GM23338 (cell line): ENCODE measurements at regions not wholly inside any gene's neighbourhood (a gene's known extent, or its start where the extent isn't known, plus 50 kb on each side); places are given as distances from the start of the nearest gene placed in this dataset.

ENCODE experiments used
- ATAC-seq: fragments of 200-7000 bp; cut with Tn5 transposase; 3 replicates; pipeline ENCODE4 v1.9.1; 2020
- DNase-seq: peaks from one replicate; pipeline ENCODE4 v3.0.0-alpha.2; 2015; ENCODE audit warnings: low spot score
- H2AFZ ChIP-seq: fragments of 200-600 bp; sonication (generic); 2 replicates; pipeline ENCODE4 v1.8.0; 2016; ENCODE audit warnings: antibody characterized with exemption, mild to moderate bottlenecking, moderate library complexity
- H3F3A ChIP-seq: fragments of 200-600 bp; sonication (generic); replicated peaks from 2 replicates; pipeline ENCODE4 v1.8.0; 2017; ENCODE audit warnings: antibody characterized with exemption, mixed run types, low read depth
- H3K27ac ChIP-seq: fragments of 200-600 bp; sonication (generic); 2 replicates; pipeline ENCODE4 v1.6.1; 2016; ENCODE audit warnings: low read depth
- H3K27me3 ChIP-seq: fragments of 200-600 bp; sonication (generic); 2 replicates; pipeline ENCODE4 v1.8.0; 2016; ENCODE audit warnings: mild to moderate bottlenecking, mixed run types, moderate library complexity; ENCODE audit not compliant: insufficient read depth
- H3K36me3 ChIP-seq: fragments of 200-600 bp; sonication (generic); 2 replicates; pipeline ENCODE4 v1.8.0; 2016; ENCODE audit warnings: mild to moderate bottlenecking; ENCODE audit not compliant: insufficient read depth
- H3K4me1 ChIP-seq: fragments of 200-600 bp; sonication (generic); 2 replicates; pipeline ENCODE4 v1.8.0; 2016; ENCODE audit warnings: mild to moderate bottlenecking, moderate library complexity; ENCODE audit not compliant: insufficient read depth
- H3K4me2 ChIP-seq: fragments of 200-600 bp; sonication (generic); 2 replicates; pipeline ENCODE4 v1.7.1; 2017; ENCODE audit warnings: mixed run types
- H3K4me3 ChIP-seq: fragments of 200-600 bp; sonication (generic); 2 replicates; pipeline ENCODE4 v1.6.1; 2016; ENCODE audit warnings: mixed run types
- H3K79me2 ChIP-seq: fragments of 200-600 bp; sonication (generic); replicated peaks from 2 replicates; pipeline ENCODE4 v1.8.0; 2017; ENCODE audit warnings: mild to moderate bottlenecking; ENCODE audit not compliant: insufficient read depth
- H3K9me2 ChIP-seq: fragments of 200-600 bp; sonication (generic); 2 replicates; pipeline ENCODE4 v1.8.0; 2017; ENCODE audit not compliant: insufficient read depth
- H4K20me1 ChIP-seq: fragments of 200-600 bp; sonication (generic); replicated peaks from 2 replicates; pipeline ENCODE4 v1.8.0; 2017; ENCODE audit warnings: mild to moderate bottlenecking; ENCODE audit not compliant: insufficient read depth
- H3K27ac Mint-ChIP-seq: 2 replicates; pipeline ENCODE4 v1.8.0; 2020; ENCODE audit warnings: inconsistent platforms, mild to moderate bottlenecking, moderate library complexity, mixed read lengths
- H3K27me3 Mint-ChIP-seq: 3 replicates; pipeline ENCODE4 v1.8.0; 2022; ENCODE audit warnings: low read depth, mild to moderate bottlenecking, moderate library complexity, mixed read lengths, inconsistent platforms; ENCODE audit not compliant: insufficient read depth, poor library complexity
- H3K36me3 Mint-ChIP-seq: 3 replicates; pipeline ENCODE4 v1.8.0; 2021; ENCODE audit warnings: low read depth, mild to moderate bottlenecking, inconsistent platforms, moderate library complexity, mixed read lengths
- H3K4me1 Mint-ChIP-seq: 3 replicates; pipeline ENCODE4 v1.8.0; 2020; ENCODE audit warnings: mild to moderate bottlenecking, inconsistent platforms, mixed read lengths
- H3K4me3 Mint-ChIP-seq: 3 replicates; pipeline ENCODE4 v1.8.0; 2021; ENCODE audit warnings: moderate library complexity, mild to moderate bottlenecking, inconsistent platforms, mixed read lengths
- H3K9me3 Mint-ChIP-seq: 3 replicates; pipeline ENCODE4 v1.8.0; 2020; ENCODE audit warnings: moderate library complexity, mild to moderate bottlenecking, inconsistent platforms, mixed read lengths
- CREB1 ChIP-seq: fragments of 250-450 bp; sonication (Bioruptor Pico); IDR thresholded peaks from 2 replicates; pipeline ENCODE4 v1.5.0; 2020; ENCODE audit warnings: low read depth, mild to moderate bottlenecking, moderate library complexity
- EZH2 ChIP-seq: fragments of 200-600 bp; sonication (generic); IDR thresholded peaks from one replicate; pipeline ENCODE4 v1.8.0; 2017; ENCODE audit warnings: antibody characterized with exemption, mild to moderate bottlenecking, low read depth; ENCODE audit not compliant: unreplicated experiment
- EZH2phosphoT487 ChIP-seq: fragments of 200-600 bp; sonication (generic); IDR thresholded peaks from one replicate; pipeline ENCODE4 v1.8.1; 2018; ENCODE audit warnings: antibody characterized with exemption; ENCODE audit not compliant: unreplicated experiment
- JUNB ChIP-seq: IDR thresholded peaks from one replicate; pipeline ENCODE4 v1.6.1; 2016; ENCODE audit warnings: antibody characterized with exemption; ENCODE audit not compliant: unreplicated experiment
- NANOG ChIP-seq: IDR thresholded peaks from 2 replicates; pipeline ENCODE4 v1.6.1; 2016; ENCODE audit warnings: antibody characterized with exemption, borderline replicate concordance
- POLR2AphosphoS5 ChIP-seq: IDR thresholded peaks from 2 replicates; pipeline ENCODE4 v1.6.1; 2016; ENCODE audit warnings: antibody characterized with exemption, low read depth
- STAT1 ChIP-seq: IDR thresholded peaks from one replicate; pipeline ENCODE4 v1.6.1; 2016; ENCODE audit warnings: antibody characterized with exemption; ENCODE audit not compliant: unreplicated experiment
- ZNF114 ChIP-seq: fragments of 250-450 bp; sonication (Bioruptor Pico); IDR thresholded peaks from 2 replicates; pipeline ENCODE4 v1.5.0; 2020; ENCODE audit warnings: mild to moderate bottlenecking, moderate library complexity
- ZNF331 ChIP-seq: fragments of 250-450 bp; sonication (Bioruptor Pico); IDR thresholded peaks from 2 replicates; pipeline ENCODE4 v1.5.0; 2020; ENCODE audit warnings: low read depth, mild to moderate bottlenecking, moderate library complexity
- TF ChIP-seq, protein P1 (sequence below): IDR thresholded peaks from 2 replicates; pipeline ENCODE4 v1.6.1; 2016; ENCODE audit warnings: antibody characterized with exemption
- TF ChIP-seq, protein P2 (sequence below): fragments of 250-450 bp; sonication (Bioruptor Pico); IDR thresholded peaks from 2 replicates; pipeline ENCODE4 v1.5.0; 2020; ENCODE audit warnings: mild to moderate bottlenecking, moderate library complexity
- TF ChIP-seq, protein P3 (sequence below): IDR thresholded peaks from one replicate; pipeline ENCODE4 v1.6.1; 2018; ENCODE audit warnings: antibody characterized with exemption; ENCODE audit not compliant: unreplicated experiment
- TF ChIP-seq, protein P4 (sequence below), 2 experiments: fragments of 200-600 bp in 1 of 2; sonication (generic) in 1 of 2; conservative IDR thresholded peaks; 2 replicates each; pipeline versions ENCODE4 v1.5.1 to v1.6.1; 2016 to 2017; ENCODE audit warnings: antibody characterized with exemption in 2 of 2, low read depth in 2 of 2, mild to moderate bottlenecking in 2 of 2, moderate library complexity in 1 of 2

DNA sequence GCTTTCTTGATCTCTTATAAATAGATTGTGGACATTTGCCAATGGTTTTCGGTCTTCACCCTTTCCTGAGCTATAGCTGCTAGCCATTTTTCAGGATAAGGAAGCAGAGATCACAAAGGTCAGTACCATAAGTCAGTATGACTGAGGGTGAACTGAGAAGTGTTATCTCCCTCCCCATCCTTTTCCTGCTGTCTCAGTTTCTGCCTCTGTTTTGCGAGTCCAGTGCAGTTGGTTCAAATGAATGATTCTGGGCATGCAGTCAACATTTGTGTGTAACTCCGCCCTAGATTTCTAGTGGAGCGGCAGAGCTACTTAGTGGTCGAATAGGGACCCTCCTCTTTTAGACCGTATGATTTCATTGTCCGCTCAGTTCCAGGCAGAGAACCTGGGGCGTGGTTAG lies 460.8 kb upstream of the ARGLU1 start:
- Mint-ChIP-seq H3K27me3 (no peaks in the 10 kb centered on the region), H3K27ac (no peak overlapping the region), H3K4me1 (peaks cover 5% of the 10 kb centered on the region), H3K4me3 (no peak overlapping the region), H3K36me3 (no peaks in the 10 kb centered on the region), H3K9me3 (no peaks in the 10 kb centered on the region)
- H3K4me2 ChIP-seq, result no peak overlapping the region
- no peaks in the 10 kb centered on the region for H3K36me3 ChIP-seq
- H3F3A ChIP-seq, result no peaks in the 10 kb centered on the region
- no peaks in the 10 kb centered on the region for H3K79me2 ChIP-seq
- H3K9me2 ChIP-seq, result 0 out of 2 replicates have a peak, but pooled peaks cover 3% of the 10 kb centered on the region
- no peak overlapping the region for H2AFZ ChIP-seq
- no peaks in the 10 kb centered on the region for H3K27me3 ChIP-seq
- H3K4me1 ChIP-seq, result no peaks in the 10 kb centered on the region
- H3K4me3 ChIP-seq, result no peak overlapping the region
- H4K20me1 ChIP-seq, result no peaks in the 10 kb centered on the region
- H3K27ac ChIP-seq, result no peak overlapping the region
- DNase-seq (no peak), ATAC-seq (no peak)
- TF ChIP-seq, protein P1, sequence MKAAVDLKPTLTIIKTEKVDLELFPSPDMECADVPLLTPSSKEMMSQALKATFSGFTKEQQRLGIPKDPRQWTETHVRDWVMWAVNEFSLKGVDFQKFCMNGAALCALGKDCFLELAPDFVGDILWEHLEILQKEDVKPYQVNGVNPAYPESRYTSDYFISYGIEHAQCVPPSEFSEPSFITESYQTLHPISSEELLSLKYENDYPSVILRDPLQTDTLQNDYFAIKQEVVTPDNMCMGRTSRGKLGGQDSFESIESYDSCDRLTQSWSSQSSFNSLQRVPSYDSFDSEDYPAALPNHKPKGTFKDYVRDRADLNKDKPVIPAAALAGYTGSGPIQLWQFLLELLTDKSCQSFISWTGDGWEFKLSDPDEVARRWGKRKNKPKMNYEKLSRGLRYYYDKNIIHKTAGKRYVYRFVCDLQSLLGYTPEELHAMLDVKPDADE, result no peak
- TF ChIP-seq ZNF331 (CRISPR knock-in tag) (no peak), EZH2 (no peak), CREB1 (CRISPR knock-in tag) (no peak), EZH2phosphoT487 (no peak), ZNF114 (CRISPR knock-in tag) (no peak), STAT1 (no peak), NANOG (no peak), POLR2AphosphoS5 (no peak), JUNB (no peak)
- TF ChIP-seq, protein P2, sequence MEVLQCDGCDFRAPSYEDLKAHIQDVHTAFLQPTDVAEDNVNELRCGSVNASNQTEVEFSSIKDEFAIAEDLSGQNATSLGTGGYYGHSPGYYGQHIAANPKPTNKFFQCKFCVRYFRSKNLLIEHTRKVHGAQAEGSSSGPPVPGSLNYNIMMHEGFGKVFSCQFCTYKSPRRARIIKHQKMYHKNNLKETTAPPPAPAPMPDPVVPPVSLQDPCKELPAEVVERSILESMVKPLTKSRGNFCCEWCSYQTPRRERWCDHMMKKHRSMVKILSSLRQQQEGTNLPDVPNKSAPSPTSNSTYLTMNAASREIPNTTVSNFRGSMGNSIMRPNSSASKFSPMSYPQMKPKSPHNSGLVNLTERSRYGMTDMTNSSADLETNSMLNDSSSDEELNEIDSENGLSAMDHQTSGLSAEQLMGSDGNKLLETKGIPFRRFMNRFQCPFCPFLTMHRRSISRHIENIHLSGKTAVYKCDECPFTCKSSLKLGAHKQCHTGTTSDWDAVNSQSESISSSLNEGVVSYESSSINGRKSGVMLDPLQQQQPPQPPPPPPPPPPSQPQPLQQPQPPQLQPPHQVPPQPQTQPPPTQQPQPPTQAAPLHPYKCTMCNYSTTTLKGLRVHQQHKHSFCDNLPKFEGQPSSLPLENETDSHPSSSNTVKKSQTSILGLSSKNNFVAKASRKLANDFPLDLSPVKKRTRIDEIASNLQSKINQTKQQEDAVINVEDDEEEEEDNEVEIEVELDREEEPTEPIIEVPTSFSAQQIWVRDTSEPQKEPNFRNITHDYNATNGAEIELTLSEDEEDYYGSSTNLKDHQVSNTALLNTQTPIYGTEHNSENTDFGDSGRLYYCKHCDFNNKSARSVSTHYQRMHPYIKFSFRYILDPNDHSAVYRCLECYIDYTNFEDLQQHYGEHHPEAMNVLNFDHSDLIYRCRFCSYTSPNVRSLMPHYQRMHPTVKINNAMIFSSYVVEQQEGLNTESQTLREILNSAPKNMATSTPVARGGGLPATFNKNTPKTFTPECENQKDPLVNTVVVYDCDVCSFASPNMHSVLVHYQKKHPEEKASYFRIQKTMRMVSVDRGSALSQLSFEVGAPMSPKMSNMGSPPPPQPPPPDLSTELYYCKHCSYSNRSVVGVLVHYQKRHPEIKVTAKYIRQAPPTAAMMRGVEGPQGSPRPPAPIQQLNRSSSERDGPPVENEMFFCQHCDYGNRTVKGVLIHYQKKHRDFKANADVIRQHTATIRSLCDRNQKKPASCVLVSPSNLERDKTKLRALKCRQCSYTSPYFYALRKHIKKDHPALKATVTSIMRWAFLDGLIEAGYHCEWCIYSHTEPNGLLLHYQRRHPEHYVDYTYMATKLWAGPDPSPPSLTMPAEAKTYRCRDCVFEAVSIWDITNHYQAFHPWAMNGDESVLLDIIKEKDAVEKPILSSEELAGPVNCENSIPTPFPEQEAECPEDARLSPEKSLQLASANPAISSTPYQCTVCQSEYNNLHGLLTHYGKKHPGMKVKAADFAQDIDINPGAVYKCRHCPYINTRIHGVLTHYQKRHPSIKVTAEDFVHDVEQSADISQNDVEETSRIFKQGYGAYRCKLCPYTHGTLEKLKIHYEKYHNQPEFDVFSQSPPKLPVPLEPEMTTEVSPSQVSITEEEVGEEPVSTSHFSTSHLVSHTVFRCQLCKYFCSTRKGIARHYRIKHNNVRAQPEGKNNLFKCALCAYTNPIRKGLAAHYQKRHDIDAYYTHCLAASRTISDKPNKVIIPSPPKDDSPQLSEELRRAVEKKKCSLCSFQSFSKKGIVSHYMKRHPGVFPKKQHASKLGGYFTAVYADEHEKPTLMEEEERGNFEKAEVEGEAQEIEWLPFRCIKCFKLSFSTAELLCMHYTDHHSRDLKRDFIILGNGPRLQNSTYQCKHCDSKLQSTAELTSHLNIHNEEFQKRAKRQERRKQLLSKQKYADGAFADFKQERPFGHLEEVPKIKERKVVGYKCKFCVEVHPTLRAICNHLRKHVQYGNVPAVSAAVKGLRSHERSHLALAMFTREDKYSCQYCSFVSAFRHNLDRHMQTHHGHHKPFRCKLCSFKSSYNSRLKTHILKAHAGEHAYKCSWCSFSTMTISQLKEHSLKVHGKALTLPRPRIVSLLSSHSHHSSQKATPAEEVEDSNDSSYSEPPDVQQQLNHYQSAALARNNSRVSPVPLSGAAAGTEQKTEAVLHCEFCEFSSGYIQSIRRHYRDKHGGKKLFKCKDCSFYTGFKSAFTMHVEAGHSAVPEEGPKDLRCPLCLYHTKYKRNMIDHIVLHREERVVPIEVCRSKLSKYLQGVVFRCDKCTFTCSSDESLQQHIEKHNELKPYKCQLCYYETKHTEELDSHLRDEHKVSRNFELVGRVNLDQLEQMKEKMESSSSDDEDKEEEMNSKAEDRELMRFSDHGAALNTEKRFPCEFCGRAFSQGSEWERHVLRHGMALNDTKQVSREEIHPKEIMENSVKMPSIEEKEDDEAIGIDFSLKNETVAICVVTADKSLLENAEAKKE (CRISPR knock-in tag), result no peak
- TF ChIP-seq, protein P3, sequence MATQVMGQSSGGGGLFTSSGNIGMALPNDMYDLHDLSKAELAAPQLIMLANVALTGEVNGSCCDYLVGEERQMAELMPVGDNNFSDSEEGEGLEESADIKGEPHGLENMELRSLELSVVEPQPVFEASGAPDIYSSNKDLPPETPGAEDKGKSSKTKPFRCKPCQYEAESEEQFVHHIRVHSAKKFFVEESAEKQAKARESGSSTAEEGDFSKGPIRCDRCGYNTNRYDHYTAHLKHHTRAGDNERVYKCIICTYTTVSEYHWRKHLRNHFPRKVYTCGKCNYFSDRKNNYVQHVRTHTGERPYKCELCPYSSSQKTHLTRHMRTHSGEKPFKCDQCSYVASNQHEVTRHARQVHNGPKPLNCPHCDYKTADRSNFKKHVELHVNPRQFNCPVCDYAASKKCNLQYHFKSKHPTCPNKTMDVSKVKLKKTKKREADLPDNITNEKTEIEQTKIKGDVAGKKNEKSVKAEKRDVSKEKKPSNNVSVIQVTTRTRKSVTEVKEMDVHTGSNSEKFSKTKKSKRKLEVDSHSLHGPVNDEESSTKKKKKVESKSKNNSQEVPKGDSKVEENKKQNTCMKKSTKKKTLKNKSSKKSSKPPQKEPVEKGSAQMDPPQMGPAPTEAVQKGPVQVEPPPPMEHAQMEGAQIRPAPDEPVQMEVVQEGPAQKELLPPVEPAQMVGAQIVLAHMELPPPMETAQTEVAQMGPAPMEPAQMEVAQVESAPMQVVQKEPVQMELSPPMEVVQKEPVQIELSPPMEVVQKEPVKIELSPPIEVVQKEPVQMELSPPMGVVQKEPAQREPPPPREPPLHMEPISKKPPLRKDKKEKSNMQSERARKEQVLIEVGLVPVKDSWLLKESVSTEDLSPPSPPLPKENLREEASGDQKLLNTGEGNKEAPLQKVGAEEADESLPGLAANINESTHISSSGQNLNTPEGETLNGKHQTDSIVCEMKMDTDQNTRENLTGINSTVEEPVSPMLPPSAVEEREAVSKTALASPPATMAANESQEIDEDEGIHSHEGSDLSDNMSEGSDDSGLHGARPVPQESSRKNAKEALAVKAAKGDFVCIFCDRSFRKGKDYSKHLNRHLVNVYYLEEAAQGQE, result no peak
- TF ChIP-seq, protein P4, sequence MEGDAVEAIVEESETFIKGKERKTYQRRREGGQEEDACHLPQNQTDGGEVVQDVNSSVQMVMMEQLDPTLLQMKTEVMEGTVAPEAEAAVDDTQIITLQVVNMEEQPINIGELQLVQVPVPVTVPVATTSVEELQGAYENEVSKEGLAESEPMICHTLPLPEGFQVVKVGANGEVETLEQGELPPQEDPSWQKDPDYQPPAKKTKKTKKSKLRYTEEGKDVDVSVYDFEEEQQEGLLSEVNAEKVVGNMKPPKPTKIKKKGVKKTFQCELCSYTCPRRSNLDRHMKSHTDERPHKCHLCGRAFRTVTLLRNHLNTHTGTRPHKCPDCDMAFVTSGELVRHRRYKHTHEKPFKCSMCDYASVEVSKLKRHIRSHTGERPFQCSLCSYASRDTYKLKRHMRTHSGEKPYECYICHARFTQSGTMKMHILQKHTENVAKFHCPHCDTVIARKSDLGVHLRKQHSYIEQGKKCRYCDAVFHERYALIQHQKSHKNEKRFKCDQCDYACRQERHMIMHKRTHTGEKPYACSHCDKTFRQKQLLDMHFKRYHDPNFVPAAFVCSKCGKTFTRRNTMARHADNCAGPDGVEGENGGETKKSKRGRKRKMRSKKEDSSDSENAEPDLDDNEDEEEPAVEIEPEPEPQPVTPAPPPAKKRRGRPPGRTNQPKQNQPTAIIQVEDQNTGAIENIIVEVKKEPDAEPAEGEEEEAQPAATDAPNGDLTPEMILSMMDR (conservative IDR thresholded peaks at IDR 0.05; ENCODE audit: low read depth in 2 of 2), result no peak
